ENCODE measurements at regions not wholly inside any gene's neighbourhood (a gene's known extent, or its start where the extent isn't known, plus 50 kb on each side); places are given as distances from the start of the nearest gene placed in this dataset.

GRCh38 chr7:131802195-131802864, 245.9 kb upstream of the PODXL start:
- ChIA-PET POLR2A (no interaction called here), CTCF (no interaction called here)

GRCh38 chr7:131800531-131800930, 244.1 kb upstream of the PODXL start:
- Mint-ChIP-seq H3K27ac (no peak overlapping the region), H3K4me3 (no peak overlapping the region), H3K4me1 (ENCODE audit: low read depth) (no peaks in the 10 kb centered on the region), H3K36me3 (ENCODE audit: low read depth) (no peaks in the 10 kb centered on the region), H3K9me3 (no peaks in the 10 kb centered on the region), H3K27me3 (peaks cover 7% of the 10 kb centered on the region)
- DNase-seq (no peak), ATAC-seq (no peak)
- no peak for TF ChIP-seq CTCF (IDR thresholded peaks at IDR 0.05)
- POLR2A ChIA-PET: no interaction called here
- CTCF ChIA-PET: no interaction called here
- intact Hi-C loops (cut with micrococcal nuclease): no loop called here

More at GRCh38 chr7:131802195-131802864, 245.9 kb upstream of the PODXL start:
- no peaks in the 10 kb centered on the region for H3K4me1 Mint-ChIP-seq (ENCODE audit: low read depth)
- H3K36me3 Mint-ChIP-seq (ENCODE audit: low read depth): no peaks in the 10 kb centered on the region
- intact Hi-C loops (cut with micrococcal nuclease): no loop called here
- no peaks in the 10 kb centered on the region for H3K9me3 Mint-ChIP-seq
- no peak overlapping the region for H3K4me3 Mint-ChIP-seq
- H3K27me3 Mint-ChIP-seq: peaks cover 10% of the 10 kb centered on the region
- no peak overlapping the region for H3K27ac Mint-ChIP-seq
- DNase-seq (no peak), ATAC-seq (no peak)
- TF ChIP-seq CTCF (IDR thresholded peaks at IDR 0.05): no peak

GRCh38 chr7:131800008-131800407, 243.6 kb upstream of the PODXL start:
- no peaks in the 10 kb centered on the region for H3K9me3 Mint-ChIP-seq
- TF ChIP-seq CTCF (IDR thresholded peaks at IDR 0.05): no peak
- ATAC-seq (no peak), DNase-seq (no peak)
- ChIA-PET CTCF (interaction anchor here (0.8 to 1.0 kb wide), 2 partner anchors 44 to 108 kb away, joined by 3 read pairs; no protein-coding TSS in a partner anchor), POLR2A (no interaction called here)
- intact Hi-C loops (cut with micrococcal nuclease): no loop called here
- H3K36me3 Mint-ChIP-seq (ENCODE audit: low read depth): no peaks in the 10 kb centered on the region
- no peak overlapping the region for H3K27ac Mint-ChIP-seq
- H3K4me1 Mint-ChIP-seq (ENCODE audit: low read depth): no peaks in the 10 kb centered on the region
- peaks cover 5% of the 10 kb centered on the region for H3K27me3 Mint-ChIP-seq
- no peak overlapping the region for H3K4me3 Mint-ChIP-seq

GRCh38 chr7:131797841-131798240, 241.4 kb upstream of the PODXL start:
- CTCF ChIA-PET: no interaction called here
- POLR2A ChIA-PET: no interaction called here
- no peaks in the 10 kb centered on the region for H3K9me3 Mint-ChIP-seq
- intact Hi-C loops (cut with micrococcal nuclease): no loop called here
- peaks cover 2% of the 10 kb centered on the region for H3K27me3 Mint-ChIP-seq
- no peak for DNase-seq
- no peaks in the 10 kb centered on the region for H3K4me1 Mint-ChIP-seq (ENCODE audit: low read depth)
- TF ChIP-seq CTCF (IDR thresholded peaks at IDR 0.05): no peak
- no peak for ATAC-seq
- no peaks in the 10 kb centered on the region for H3K36me3 Mint-ChIP-seq (ENCODE audit: low read depth)
- no peak overlapping the region for H3K27ac Mint-ChIP-seq
- no peak overlapping the region for H3K4me3 Mint-ChIP-seq

- ATAC-seq: no peak
- H3K27me3 Mint-ChIP-seq: peaks cover 6% of the 10 kb centered on the region
Observed at GRCh38 chr7:131795400-131795799, 239.0 kb upstream of the PODXL start.

More at GRCh38 chr7:131795400-131795799, 239.0 kb upstream of the PODXL start:
- Mint-ChIP-seq H3K4me3 (no peak overlapping the region), H3K4me1 (ENCODE audit: low read depth) (no peaks in the 10 kb centered on the region), H3K36me3 (ENCODE audit: low read depth) (no peaks in the 10 kb centered on the region), H3K27ac (no peak overlapping the region), H3K9me3 (no peaks in the 10 kb centered on the region)
- DNase-seq: no peak
- CTCF ChIA-PET: no interaction called here
- POLR2A ChIA-PET: no interaction called here
- TF ChIP-seq CTCF (IDR thresholded peaks at IDR 0.05): no peak
- intact Hi-C loops (cut with micrococcal nuclease): no loop called here

Measured in activated CD8-positive, alpha-beta T cell treated with anti-CD3 and anti-CD28 coated beads for 36 hours (primary cell).